ENCODE measurements at regions not wholly inside any gene's neighbourhood (a gene's known extent, or its start where the extent isn't known, plus 50 kb on each side); places are given as distances from the start of the nearest gene placed in this dataset.

DNA sequence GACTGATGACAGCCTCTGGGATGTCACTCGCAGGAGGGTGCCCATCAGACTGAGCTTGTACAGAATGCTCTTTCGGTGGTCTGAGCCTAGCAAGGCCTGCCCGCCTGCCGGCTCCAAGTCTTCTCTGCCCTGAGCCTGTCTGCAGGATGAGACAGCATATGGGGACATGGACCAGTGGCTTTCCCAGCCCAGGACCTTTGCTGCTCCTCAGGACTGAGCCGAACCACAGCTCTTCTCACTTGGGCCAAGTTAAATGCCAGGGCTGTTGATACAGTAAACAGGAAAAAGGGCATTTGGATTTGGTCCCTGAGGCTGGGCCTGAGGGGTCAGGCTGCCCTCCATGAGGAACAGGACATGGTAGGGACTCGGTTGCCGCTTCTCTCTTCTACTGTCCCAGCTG is 64.3 kb upstream of the EPS8L3 start:
- TF ChIP-seq, protein P1, sequence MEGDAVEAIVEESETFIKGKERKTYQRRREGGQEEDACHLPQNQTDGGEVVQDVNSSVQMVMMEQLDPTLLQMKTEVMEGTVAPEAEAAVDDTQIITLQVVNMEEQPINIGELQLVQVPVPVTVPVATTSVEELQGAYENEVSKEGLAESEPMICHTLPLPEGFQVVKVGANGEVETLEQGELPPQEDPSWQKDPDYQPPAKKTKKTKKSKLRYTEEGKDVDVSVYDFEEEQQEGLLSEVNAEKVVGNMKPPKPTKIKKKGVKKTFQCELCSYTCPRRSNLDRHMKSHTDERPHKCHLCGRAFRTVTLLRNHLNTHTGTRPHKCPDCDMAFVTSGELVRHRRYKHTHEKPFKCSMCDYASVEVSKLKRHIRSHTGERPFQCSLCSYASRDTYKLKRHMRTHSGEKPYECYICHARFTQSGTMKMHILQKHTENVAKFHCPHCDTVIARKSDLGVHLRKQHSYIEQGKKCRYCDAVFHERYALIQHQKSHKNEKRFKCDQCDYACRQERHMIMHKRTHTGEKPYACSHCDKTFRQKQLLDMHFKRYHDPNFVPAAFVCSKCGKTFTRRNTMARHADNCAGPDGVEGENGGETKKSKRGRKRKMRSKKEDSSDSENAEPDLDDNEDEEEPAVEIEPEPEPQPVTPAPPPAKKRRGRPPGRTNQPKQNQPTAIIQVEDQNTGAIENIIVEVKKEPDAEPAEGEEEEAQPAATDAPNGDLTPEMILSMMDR (IDR thresholded peaks at IDR 0.05; ENCODE audit: insufficient read depth, low read length, poor library complexity, severe bottlenecking): no peak
- no peaks in the 10 kb centered on the region for H3K27me3 ChIP-seq (replicated peaks; ENCODE audit: control insufficient read depth, insufficient read depth, low read length)
- H3K4me3 ChIP-seq (replicated peaks; ENCODE audit: low read depth, low read length): no peak overlapping the region
- no peaks in the 10 kb centered on the region for H3K36me3 ChIP-seq (ENCODE audit: control insufficient read depth, insufficient read depth, low read length)
- DNase-seq (ENCODE audit: extremely low read depth, insufficient read length): no peak

DNA sequence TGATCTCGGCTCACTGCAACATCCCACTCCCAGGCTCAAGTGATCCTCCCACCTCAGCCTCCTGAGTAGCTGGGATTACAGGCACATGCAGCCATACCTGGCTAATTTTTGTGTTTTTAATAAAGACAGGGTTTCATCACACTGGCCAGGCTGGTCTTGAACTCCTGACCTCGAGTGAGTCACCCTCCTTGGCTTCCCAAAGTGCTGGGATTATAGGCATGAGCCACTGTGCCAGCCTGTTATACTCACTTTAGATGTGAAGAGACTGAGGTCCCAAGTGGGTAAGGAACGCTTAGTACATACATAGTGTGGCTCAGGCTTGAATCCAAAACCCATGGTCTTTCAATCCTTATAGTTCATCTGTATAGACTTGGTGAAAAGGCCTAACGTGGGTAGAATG is 63.7 kb upstream of the EPS8L3 start:
- TF ChIP-seq, protein P1 (IDR thresholded peaks at IDR 0.05; ENCODE audit: insufficient read depth, low read length, poor library complexity, severe bottlenecking): no peak
- Histone ChIP-seq H3K4me3 (replicated peaks; ENCODE audit: low read depth, low read length) (no peak overlapping the region), H3K36me3 (ENCODE audit: control insufficient read depth, insufficient read depth, low read length) (no peaks in the 10 kb centered on the region), H3K27me3 (replicated peaks; ENCODE audit: control insufficient read depth, insufficient read depth, low read length) (no peaks in the 10 kb centered on the region)
- no peak for DNase-seq (ENCODE audit: extremely low read depth, insufficient read length)

DNA sequence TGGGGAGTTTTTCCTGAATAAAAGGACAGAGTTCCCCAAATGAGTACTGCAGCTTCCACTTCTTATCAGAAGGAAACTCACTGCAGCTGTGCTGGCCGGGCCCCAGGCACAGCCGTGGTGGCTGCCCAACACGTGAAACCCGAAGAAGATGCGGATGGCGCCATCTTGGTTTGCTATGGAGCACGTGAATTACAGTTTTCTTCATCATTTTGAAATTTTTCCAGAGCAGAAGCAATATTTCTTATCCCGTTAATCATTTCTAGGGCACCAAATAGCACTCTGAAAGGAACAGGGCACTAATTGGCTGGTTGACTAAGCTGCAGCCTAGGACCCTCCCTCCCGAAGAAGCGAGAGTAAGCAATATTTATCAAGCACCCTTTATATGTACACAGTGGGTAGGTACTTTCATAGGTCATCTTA is 63.2 kb upstream of the EPS8L3 start:
- Histone ChIP-seq H3K27me3 (replicated peaks; ENCODE audit: control insufficient read depth, insufficient read depth, low read length) (no peaks in the 10 kb centered on the region), H3K4me3 (replicated peaks; ENCODE audit: low read depth, low read length) (no peak overlapping the region), H3K36me3 (ENCODE audit: control insufficient read depth, insufficient read depth, low read length) (no peaks in the 10 kb centered on the region)
- TF ChIP-seq, protein P1 (IDR thresholded peaks at IDR 0.05; ENCODE audit: insufficient read depth, low read length, poor library complexity, severe bottlenecking): no peak
- DNase-seq (ENCODE audit: extremely low read depth, insufficient read length): no peak

DNA sequence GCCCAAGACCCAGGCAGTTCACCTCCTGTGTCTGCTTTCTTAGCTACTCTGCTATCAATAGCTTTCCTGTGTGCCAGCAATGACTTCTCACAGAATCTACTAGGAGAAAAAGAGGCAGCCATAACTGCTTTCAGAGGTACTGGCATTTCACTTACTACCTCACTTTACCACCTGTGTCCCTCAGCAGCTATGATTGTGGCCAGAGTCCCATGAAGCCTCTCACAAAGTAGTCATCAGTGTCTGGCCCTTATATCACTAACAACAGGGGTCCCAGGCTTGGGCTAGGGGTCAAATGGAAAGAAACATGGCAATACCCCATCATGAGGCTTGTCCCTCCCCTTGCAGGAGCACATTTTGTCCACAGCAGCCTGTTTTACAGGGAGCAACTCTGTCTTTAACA is 62.7 kb upstream of the EPS8L3 start:
- TF ChIP-seq, protein P1 (IDR thresholded peaks at IDR 0.05; ENCODE audit: insufficient read depth, low read length, poor library complexity, severe bottlenecking): no peak
- no peak for DNase-seq (ENCODE audit: extremely low read depth, insufficient read length)
- no peaks in the 10 kb centered on the region for H3K36me3 ChIP-seq (ENCODE audit: control insufficient read depth, insufficient read depth, low read length)

DNA sequence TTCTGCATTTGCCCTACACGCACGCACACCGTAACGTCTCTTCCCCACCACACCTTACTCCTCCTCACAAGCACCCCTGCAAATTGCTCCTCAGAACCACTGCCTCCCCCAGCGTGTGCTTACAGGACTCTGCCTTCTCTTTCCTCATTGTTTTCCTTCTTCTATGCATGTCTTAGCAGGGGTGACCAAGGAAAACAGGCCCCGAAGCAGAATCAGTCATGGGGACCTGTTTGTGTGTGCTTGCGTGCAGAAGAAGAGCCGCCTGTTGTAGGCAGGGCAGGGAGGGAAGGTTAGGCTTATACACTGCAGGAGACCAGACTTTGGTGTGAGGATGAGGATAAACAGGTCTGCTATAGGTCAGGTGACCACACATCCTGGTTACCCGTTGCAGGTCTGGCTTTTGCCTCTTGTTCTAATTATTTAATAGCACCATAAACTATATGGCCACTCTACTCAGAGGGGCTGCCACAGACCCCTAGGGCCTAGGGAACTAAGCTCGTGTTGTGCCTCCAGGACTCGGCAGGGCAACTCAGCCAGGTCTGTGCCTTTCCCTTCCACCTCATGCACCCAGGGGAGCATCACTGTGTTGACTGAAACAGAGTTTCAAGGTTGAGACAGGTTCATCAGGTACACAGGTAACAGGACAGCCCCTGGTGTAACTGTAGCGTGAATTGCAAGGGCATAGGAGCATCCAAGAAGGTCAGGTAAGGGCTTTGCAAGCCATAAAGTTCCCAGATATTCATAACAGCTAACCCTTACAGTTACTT is 60.8 kb upstream of the EPS8L3 start:
- DNase-seq (ENCODE audit: extremely low read depth, insufficient read length): no peak
- Histone ChIP-seq H3K36me3 (ENCODE audit: control insufficient read depth, insufficient read depth, low read length) (no peaks in the 10 kb centered on the region), H3K27me3 (replicated peaks; ENCODE audit: control insufficient read depth, insufficient read depth, low read length) (no peaks in the 10 kb centered on the region), H3K4me3 (replicated peaks; ENCODE audit: low read depth, low read length) (no peak overlapping the region)
- TF ChIP-seq, protein P1 (IDR thresholded peaks at IDR 0.05; ENCODE audit: insufficient read depth, low read length, poor library complexity, severe bottlenecking): no peak

More for the DNA sequence above, 62.7 kb upstream of the EPS8L3 start:
- H3K27me3 ChIP-seq (replicated peaks; ENCODE audit: control insufficient read depth, insufficient read depth, low read length): no peaks in the 10 kb centered on the region
- H3K4me3 ChIP-seq (replicated peaks; ENCODE audit: low read depth, low read length): no peak overlapping the region
